Large intestine (tissue), 3 donors: ENCODE measurements at regions not wholly inside any gene's neighbourhood (a gene's known extent, or its start where the extent isn't known, plus 50 kb on each side); places are given as distances from the start of the nearest gene placed in this dataset.

Experiments used
- DNase-seq, 2 donors: peaks; one replicate each; pipeline versions ENCODE4 v3.0.0 to v3.0.0-alpha.2; 2013
- H3K27ac ChIP-seq: one replicate; pipeline ENCODE4 v1.5.1; 2013; ENCODE audit warnings: low read length
- H3K27me3 ChIP-seq: 2 replicates; pipeline ENCODE4 v1.6.1; 2013; ENCODE audit warnings: low read length; ENCODE audit not compliant: control insufficient read depth, insufficient read depth
- H3K36me3 ChIP-seq: 2 replicates; pipeline ENCODE4 v1.6.1; 2013; ENCODE audit warnings: low read length; ENCODE audit not compliant: control insufficient read depth, insufficient read depth
- H3K4me1 ChIP-seq: one replicate; pipeline ENCODE4 v1.6.1; 2013; ENCODE audit warnings: low read length; ENCODE audit not compliant: control insufficient read depth, insufficient read depth
- H3K4me3 ChIP-seq: one replicate; pipeline ENCODE4 v1.5.1; 2013; ENCODE audit warnings: low read length
- H3K9me3 ChIP-seq: one replicate; pipeline ENCODE4 v1.6.1; 2013; ENCODE audit warnings: mild to moderate bottlenecking, low read depth, low read length, moderate library complexity; ENCODE audit not compliant: control insufficient read depth
- WGBS: methylation state at CpG from one replicate; pipeline ENCODE4 v1.1.5; 2013; ENCODE audit warnings: low lambda C conversion rate; ENCODE audit not compliant: insufficient coverage; 5-methylcytosine and 5-hydroxymethylcytosine counted together

GRCh38 chrX:7215842-7216241, 67.9 kb upstream of the PUDP start:
- no peaks in the 10 kb centered on the region for H3K36me3 ChIP-seq
- no peak for DNase-seq
- H3K4me3 ChIP-seq, result no peak overlapping the region
- H3K27ac ChIP-seq, result no peak overlapping the region
- no peaks in the 10 kb centered on the region for H3K27me3 ChIP-seq
- no peaks in the 10 kb centered on the region for H3K9me3 ChIP-seq
- H3K4me1 ChIP-seq, result no peaks in the 10 kb centered on the region

- no peak for DNase-seq
- WGBS, result 100% methylated on average over 1 of the region's 2 CpGs
- no peaks in the 10 kb centered on the region for H3K9me3 ChIP-seq
- no peak overlapping the region for H3K4me3 ChIP-seq
- H3K27ac ChIP-seq, result no peak overlapping the region
- H3K36me3 ChIP-seq, result no peaks in the 10 kb centered on the region
- H3K27me3 ChIP-seq, result no peaks in the 10 kb centered on the region
- no peaks in the 10 kb centered on the region for H3K4me1 ChIP-seq
These were observed 66.3 kb upstream of the PUDP start for GRCh38 chrX:7214251-7214650.

- no peak for DNase-seq
- Histone ChIP-seq H3K4me1 (no peaks in the 10 kb centered on the region), H3K27me3 (no peaks in the 10 kb centered on the region), H3K27ac (no peak overlapping the region), H3K9me3 (no peaks in the 10 kb centered on the region), H3K36me3 (no peaks in the 10 kb centered on the region), H3K4me3 (no peak overlapping the region)
- no CpG with 5 or more reads among the region's 2 CpGs for WGBS
These were observed 57.2 kb upstream of the PUDP start for GRCh38 chrX:7205037-7205577.

GRCh38 chrX:7204619-7205018, 56.7 kb upstream of the PUDP start:
- 83% methylated on average over 1 of the region's 1 CpG for WGBS
- no peak for DNase-seq
- H3K27me3 ChIP-seq, result no peaks in the 10 kb centered on the region
- H3K36me3 ChIP-seq, result no peaks in the 10 kb centered on the region
- no peak overlapping the region for H3K4me3 ChIP-seq
- H3K4me1 ChIP-seq, result no peaks in the 10 kb centered on the region
- no peak overlapping the region for H3K27ac ChIP-seq
- H3K9me3 ChIP-seq, result no peaks in the 10 kb centered on the region

GRCh38 chrX:7202206-7202605, 54.3 kb upstream of the PUDP start:
- Histone ChIP-seq H3K4me3 (no peak overlapping the region), H3K4me1 (no peaks in the 10 kb centered on the region), H3K27ac (no peak overlapping the region), H3K27me3 (no peaks in the 10 kb centered on the region), H3K36me3 (no peaks in the 10 kb centered on the region), H3K9me3 (no peaks in the 10 kb centered on the region)
- DNase-seq, result no peak
- WGBS, result no CpG with 5 or more reads among the region's 3 CpGs

DNA sequence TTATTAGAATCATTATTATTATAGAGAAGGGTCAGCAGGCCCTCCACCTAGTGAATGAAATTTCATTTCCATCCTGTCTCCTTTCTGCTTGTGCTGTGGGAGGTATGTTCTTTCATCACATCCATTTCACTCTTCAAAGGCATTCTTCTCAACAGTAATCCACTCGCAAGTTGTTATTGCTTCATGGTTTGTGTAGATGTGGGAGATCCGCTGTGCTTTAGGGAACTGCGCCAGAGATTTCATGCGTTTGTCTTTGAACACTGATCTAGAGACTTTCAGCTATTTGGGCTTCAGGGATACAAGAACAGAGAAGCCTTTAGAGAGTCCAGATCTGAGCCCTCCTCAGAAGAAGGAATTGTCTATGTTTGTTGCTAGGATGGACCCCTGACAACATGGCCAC, 53.5 kb upstream of the PUDP start:
- Histone ChIP-seq H3K4me1 (no peaks in the 10 kb centered on the region), H3K27me3 (no peaks in the 10 kb centered on the region), H3K36me3 (no peaks in the 10 kb centered on the region), H3K9me3 (no peaks in the 10 kb centered on the region), H3K27ac (no peak overlapping the region), H3K4me3 (no peak overlapping the region)
- DNase-seq, result no peak
- no CpG with 5 or more reads among the region's 4 CpGs for WGBS

DNA sequence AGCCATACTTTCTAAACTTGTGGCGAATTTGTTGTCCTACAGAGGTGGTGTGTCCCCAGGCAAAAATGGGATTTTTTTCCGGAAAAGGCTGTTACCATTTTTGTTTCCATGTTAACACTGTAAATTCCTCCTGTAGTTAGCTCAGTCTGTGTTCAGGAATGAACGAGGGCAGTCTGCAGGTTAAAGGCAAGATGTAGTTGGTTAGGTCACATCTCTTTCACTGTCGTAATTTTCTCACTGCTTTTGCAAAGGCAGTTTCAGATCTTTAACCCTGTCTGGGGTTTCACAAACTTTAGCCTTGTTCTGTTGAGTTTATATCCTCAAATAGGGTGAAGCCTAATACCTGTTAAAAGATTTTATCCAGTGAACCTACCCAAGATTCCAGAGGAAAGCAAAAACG, 50.5 kb upstream of the PUDP start:
- H3K27me3 ChIP-seq, result no peaks in the 10 kb centered on the region
- no peaks in the 10 kb centered on the region for H3K36me3 ChIP-seq
- no peaks in the 10 kb centered on the region for H3K4me1 ChIP-seq
- no peaks in the 10 kb centered on the region for H3K9me3 ChIP-seq
- no peak overlapping the region for H3K4me3 ChIP-seq
- no peak for DNase-seq
- WGBS, result no CpG with 5 or more reads among the region's 5 CpGs
- H3K27ac ChIP-seq, result no peak overlapping the region
